ENCODE measurements at regions not wholly inside any gene's neighbourhood (a gene's known extent, or its start where the extent isn't known, plus 50 kb on each side); places are given as distances from the start of the nearest gene placed in this dataset.

GRCh38 chr10:4354382-4354812 lies 471.6 kb upstream of the AKR1E2 start:
- Histone ChIP-seq H3K4me1 (no peaks in the 10 kb centered on the region), H3K4me3 (ENCODE audit: low read depth, low read length) (no peak overlapping the region), H3K27me3 (no peaks in the 10 kb centered on the region), H3K36me3 (no peaks in the 10 kb centered on the region), H3K9me3 (no peaks in the 10 kb centered on the region)
- DNase-seq, result no peak
- TF ChIP-seq CTCF (IDR thresholded peaks at IDR 0.05; ENCODE audit: low read depth, low read length), result no peak

- Histone ChIP-seq H3K4me1 (no peaks in the 10 kb centered on the region), H3K36me3 (no peaks in the 10 kb centered on the region), H3K9me3 (no peaks in the 10 kb centered on the region), H3K4me3 (ENCODE audit: low read depth, low read length) (no peak overlapping the region), H3K27me3 (no peaks in the 10 kb centered on the region)
- TF ChIP-seq CTCF (IDR thresholded peaks at IDR 0.05; ENCODE audit: low read depth, low read length), result no peak
- no peak for DNase-seq
Observed at GRCh38 chr10:4353964-4354363, 472.0 kb upstream of the AKR1E2 start.

GRCh38 chr10:4353059-4353655 lies 472.9 kb upstream of the AKR1E2 start:
- no peak for TF ChIP-seq CTCF (IDR thresholded peaks at IDR 0.05; ENCODE audit: low read depth, low read length)
- H3K27me3 ChIP-seq, result no peaks in the 10 kb centered on the region
- H3K4me1 ChIP-seq, result no peaks in the 10 kb centered on the region
- H3K4me3 ChIP-seq (ENCODE audit: low read depth, low read length), result no peak overlapping the region
- H3K36me3 ChIP-seq, result no peaks in the 10 kb centered on the region
- DNase-seq, result no peak
- H3K9me3 ChIP-seq, result no peaks in the 10 kb centered on the region

GRCh38 chr10:4352414-4352961 lies 473.5 kb upstream of the AKR1E2 start:
- Histone ChIP-seq H3K27me3 (no peaks in the 10 kb centered on the region), H3K36me3 (no peaks in the 10 kb centered on the region), H3K4me3 (ENCODE audit: low read depth, low read length) (no peak overlapping the region), H3K4me1 (no peaks in the 10 kb centered on the region), H3K9me3 (no peaks in the 10 kb centered on the region)
- TF ChIP-seq CTCF (IDR thresholded peaks at IDR 0.05; ENCODE audit: low read depth, low read length), result no peak
- no peak for DNase-seq

- no peak for DNase-seq
- no peak overlapping the region for H3K4me3 ChIP-seq (ENCODE audit: low read depth, low read length)
- no peak for TF ChIP-seq CTCF (IDR thresholded peaks at IDR 0.05; ENCODE audit: low read depth, low read length)
- no peaks in the 10 kb centered on the region for H3K36me3 ChIP-seq
- H3K9me3 ChIP-seq, result no peaks in the 10 kb centered on the region
- H3K27me3 ChIP-seq, result no peaks in the 10 kb centered on the region
- H3K4me1 ChIP-seq, result no peaks in the 10 kb centered on the region
Observed at GRCh38 chr10:4351723-4352413, 474.1 kb upstream of the AKR1E2 start.

GRCh38 chr10:4347397-4347796 lies 478.6 kb upstream of the AKR1E2 start:
- no peaks in the 10 kb centered on the region for H3K9me3 ChIP-seq
- H3K27me3 ChIP-seq, result no peaks in the 10 kb centered on the region
- no peaks in the 10 kb centered on the region for H3K4me1 ChIP-seq
- no peak for DNase-seq
- no peak overlapping the region for H3K4me3 ChIP-seq (ENCODE audit: low read depth, low read length)
- no peak for TF ChIP-seq CTCF (IDR thresholded peaks at IDR 0.05; ENCODE audit: low read depth, low read length)
- H3K36me3 ChIP-seq, result no peaks in the 10 kb centered on the region
